ENCODE measurements at regions not wholly inside any gene's neighbourhood (a gene's known extent, or its start where the extent isn't known, plus 50 kb on each side); places are given as distances from the start of the nearest gene placed in this dataset.

DNA sequence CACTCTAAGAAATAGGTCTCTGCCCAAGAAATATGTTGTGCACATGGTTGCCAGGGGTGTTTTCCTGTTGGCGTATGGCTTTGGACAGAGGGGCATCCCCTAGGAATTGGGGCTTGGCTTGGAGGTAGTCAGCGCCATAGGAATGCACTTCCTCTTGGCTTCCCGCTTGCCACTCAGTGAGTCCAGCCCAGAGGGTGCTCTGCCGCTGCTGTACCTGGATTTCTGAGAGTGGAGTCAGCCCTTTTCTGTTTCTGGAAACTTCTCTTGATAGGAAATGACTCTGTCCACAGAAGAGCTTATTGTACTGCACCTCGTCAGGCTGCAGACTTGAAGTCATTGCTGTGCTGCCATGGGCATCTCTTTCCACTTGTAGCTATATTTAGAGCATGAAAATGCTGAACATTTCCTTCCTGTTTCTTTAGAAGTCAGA lies 116.7 kb upstream of the MGAT5 start:
- ATAC-seq (peak; percentile 48), FAIRE-seq (no peak), DNase-seq (ENCODE audit: low read depth, low spot score) (no peak)
- RAD21 ChIA-PET (ENCODE audit: unreplicated experiment): interaction anchor here (1.0 to 1.1 kb wide), 2 partner anchors 17 to 18 kb away, joined by 3 to 5 read pairs; no protein-coding TSS in a partner anchor
- in situ Hi-C loops (cut with MboI): no loop called here
- CTCF ChIA-PET: interaction anchor here (0.8 to 1.3 kb wide), 5 partner anchors 9 to 109 kb away, joined by 3 to 7 read pairs (median 3); no protein-coding TSS in a partner anchor
- POLR2A ChIA-PET: interaction anchor here (1.0 kb wide), 1 partner anchor 94 kb away, joined by 3 read pairs; no protein-coding TSS in a partner anchor
- no peaks in the 10 kb centered on the region for H3K27me3 ChIP-seq (replicated peaks in 1 of 2; ENCODE audit: control insufficient read depth in 2 of 2, insufficient read depth in 2 of 2, low read length in 1 of 2)
- no peak overlapping the region for H3K9ac ChIP-seq (ENCODE audit: control insufficient read depth, insufficient read depth, low read length)
- peak overlapping the region; percentile 54 for H3K27ac ChIP-seq (ENCODE audit: control insufficient read depth, insufficient read depth)
- peaks cover 8 to 16% of the 10 kb centered on the region in 2 experiments for H3K36me3 ChIP-seq (ENCODE audit: control insufficient read depth in 2 of 2, insufficient read depth in 2 of 2, low read length in 1 of 2)
- SMC1A ChIA-PET (ENCODE audit: uncharacterized antibody, unreplicated experiment): interaction anchor here (1.1 to 4.7 kb wide), 5 partner anchors 9 to 274 kb away, joined by 3 to 18 read pairs (median 4); no protein-coding TSS in a partner anchor
- H4K20me1 ChIP-seq (ENCODE audit: control insufficient read depth, insufficient read depth): peaks cover 6% of the 10 kb centered on the region; the same call in 1 of the 2 replicates
- no peaks in the 10 kb centered on the region for H3K9me3 ChIP-seq (replicated peaks; ENCODE audit: control insufficient read depth, insufficient read depth, low read length)
- H3K79me2 ChIP-seq (ENCODE audit: control insufficient read depth, insufficient read depth, low read length): peaks cover 87% of the 10 kb centered on the region
- no TSS peak for BruUV-seq (replicated peaks)
- H3K4me3 ChIP-seq: peak overlapping the region; percentile 14; the same call in 1 of the 2 replicates
- peak overlapping the region; percentile 80 for H3K4me2 ChIP-seq (ENCODE audit: control insufficient read depth, insufficient read depth)
- intact Hi-C loops (cut with micrococcal nuclease; ENCODE audit: unreplicated experiment): no loop called here
- 82% methylated on average over 5 of the region's 5 CpGs for WGBS (ENCODE audit: insufficient coverage, insufficient replicate concordance, low lambda C conversion rate, missing lambda C conversion rate)
- no peak for TF ChIP-seq SREBF1 (IDR thresholded peaks at IDR 0.05; ENCODE audit: low read length)
- no peak for TF ChIP-seq TBL1XR1 (IDR thresholded peaks at IDR 0.05; ENCODE audit: low read depth, low read length)
- no peak for TF ChIP-seq SMC3 (IDR thresholded peaks at IDR 0.05; ENCODE audit: borderline replicate concordance, low read length)
- TF ChIP-seq EED (IDR thresholded peaks at IDR 0.05; ENCODE audit: low read depth): 0 out of 2 replicates have a peak, but pooled peaks have one; percentile 22
- TF ChIP-seq SPI1 (IDR thresholded peaks at IDR 0.05; ENCODE audit: borderline replicate concordance, insufficient read depth, low read depth, low read length): peak; percentile 36; the same call in 1 of the 2 replicates
- peaks cover 20% of the 10 kb centered on the region for H3K4me1 ChIP-seq (ENCODE audit: control insufficient read depth, insufficient read depth, low read length)
- H2AFZ ChIP-seq (ENCODE audit: control insufficient read depth, low read depth, low read length): peak overlapping the region; percentile 39

DNA sequence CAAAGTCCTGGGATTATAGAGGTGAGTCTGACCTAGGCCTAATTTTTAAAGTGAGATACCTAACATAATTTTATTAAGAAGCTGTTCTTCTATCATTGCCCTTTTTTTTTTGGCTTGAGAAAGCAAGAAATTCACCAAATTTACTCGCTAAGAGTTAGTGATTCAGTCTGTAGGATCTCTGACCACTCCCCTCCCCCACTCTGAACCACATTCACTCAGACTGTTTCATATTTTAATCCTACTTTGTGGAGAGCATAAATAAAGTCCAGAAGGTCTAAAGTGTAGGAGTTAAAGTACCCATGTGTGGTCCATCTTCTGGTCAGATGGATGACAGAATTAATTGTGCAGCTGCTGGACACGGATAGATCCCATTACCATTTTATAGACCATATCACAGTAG lies 115.8 kb upstream of the MGAT5 start:
- peaks cover 6% of the 10 kb centered on the region; the same call in 1 of the 2 replicates for H4K20me1 ChIP-seq (ENCODE audit: control insufficient read depth, insufficient read depth)
- FAIRE-seq: no peak
- BruUV-seq (replicated peaks): no TSS peak
- H3K27ac ChIP-seq (ENCODE audit: control insufficient read depth, insufficient read depth): no peak overlapping the region
- no peak overlapping the region for H3K4me2 ChIP-seq (ENCODE audit: control insufficient read depth, insufficient read depth)
- no peak for DNase-seq (ENCODE audit: low read depth, low spot score)
- H3K9me3 ChIP-seq (replicated peaks; ENCODE audit: control insufficient read depth, insufficient read depth, low read length): no peaks in the 10 kb centered on the region
- no peaks in the 10 kb centered on the region for H3K27me3 ChIP-seq (replicated peaks in 1 of 2; ENCODE audit: control insufficient read depth in 2 of 2, insufficient read depth in 2 of 2, low read length in 1 of 2)
- 85% methylated on average over 2 of the region's 2 CpGs for WGBS (ENCODE audit: insufficient coverage, insufficient replicate concordance, low lambda C conversion rate, missing lambda C conversion rate)
- H3K9ac ChIP-seq (ENCODE audit: control insufficient read depth, insufficient read depth, low read length): no peak overlapping the region
- no peak for ATAC-seq
- peaks cover 20% of the 10 kb centered on the region for H3K4me1 ChIP-seq (ENCODE audit: control insufficient read depth, insufficient read depth, low read length)
- SMC1A ChIA-PET (ENCODE audit: uncharacterized antibody, unreplicated experiment): interaction anchor here (0.9 to 4.7 kb wide), 2 partner anchors 9 to 10 kb away, joined by 3 to 18 read pairs; no protein-coding TSS in a partner anchor
- no peak overlapping the region for H2AFZ ChIP-seq (ENCODE audit: control insufficient read depth, low read depth, low read length)
- intact Hi-C loops (cut with micrococcal nuclease; ENCODE audit: unreplicated experiment) (no loop called here), in situ Hi-C loops (cut with MboI) (no loop called here)
- peaks cover 8 to 16% of the 10 kb centered on the region in 2 experiments; a peak in 3 of 4 replicates for H3K36me3 ChIP-seq (ENCODE audit: control insufficient read depth in 2 of 2, insufficient read depth in 2 of 2, low read length in 1 of 2)
- CTCF ChIA-PET: interaction anchor here (1.1 to 1.2 kb wide), 3 partner anchors 10 to 273 kb away, joined by 3 to 4 read pairs (median 3); no protein-coding TSS in a partner anchor
- RAD21 ChIA-PET (ENCODE audit: unreplicated experiment): interaction anchor here (1.1 kb wide), 1 partner anchor 19 kb away, joined by 3 read pairs; no protein-coding TSS in a partner anchor
- peaks cover 89% of the 10 kb centered on the region for H3K79me2 ChIP-seq (ENCODE audit: control insufficient read depth, insufficient read depth, low read length)
- no peak overlapping the region for H3K4me3 ChIP-seq
- POLR2A ChIA-PET: interaction anchor here (0.7 kb wide), 1 partner anchor 11 kb away, joined by 3 read pairs; no protein-coding TSS in a partner anchor
- TF ChIP-seq CHD1 (IDR thresholded peaks at IDR 0.05; ENCODE audit: low read depth, low read length) (no peak), EED (IDR thresholded peaks at IDR 0.05; ENCODE audit: low read depth) (no peak), TAF1 (IDR thresholded peaks at IDR 0.05; ENCODE audit: borderline replicate concordance, low read depth, low read length) (no peak), MTA3 (IDR thresholded peaks at IDR 0.05; ENCODE audit: borderline replicate concordance, low read length) (no peak), NFXL1 (IDR thresholded peaks at IDR 0.05; ENCODE audit: borderline replicate concordance) (no peak), SIN3A (IDR thresholded peaks at IDR 0.05; ENCODE audit: low read depth, low read length) (no peak), RUNX3 (IDR thresholded peaks at IDR 0.05; ENCODE audit: low read length) (no peak), RFX5 (IDR thresholded peaks at IDR 0.05; ENCODE audit: low read depth, low read length) (no peak), ZNF24 (IDR thresholded peaks at IDR 0.05) (no peak), SMARCA5 (IDR thresholded peaks at IDR 0.05) (no peak)
- TF ChIP-seq, protein P1, sequence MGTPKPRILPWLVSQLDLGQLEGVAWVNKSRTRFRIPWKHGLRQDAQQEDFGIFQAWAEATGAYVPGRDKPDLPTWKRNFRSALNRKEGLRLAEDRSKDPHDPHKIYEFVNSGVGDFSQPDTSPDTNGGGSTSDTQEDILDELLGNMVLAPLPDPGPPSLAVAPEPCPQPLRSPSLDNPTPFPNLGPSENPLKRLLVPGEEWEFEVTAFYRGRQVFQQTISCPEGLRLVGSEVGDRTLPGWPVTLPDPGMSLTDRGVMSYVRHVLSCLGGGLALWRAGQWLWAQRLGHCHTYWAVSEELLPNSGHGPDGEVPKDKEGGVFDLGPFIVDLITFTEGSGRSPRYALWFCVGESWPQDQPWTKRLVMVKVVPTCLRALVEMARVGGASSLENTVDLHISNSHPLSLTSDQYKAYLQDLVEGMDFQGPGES (IDR thresholded peaks at IDR 0.05): no peak
- TF ChIP-seq, protein P2, sequence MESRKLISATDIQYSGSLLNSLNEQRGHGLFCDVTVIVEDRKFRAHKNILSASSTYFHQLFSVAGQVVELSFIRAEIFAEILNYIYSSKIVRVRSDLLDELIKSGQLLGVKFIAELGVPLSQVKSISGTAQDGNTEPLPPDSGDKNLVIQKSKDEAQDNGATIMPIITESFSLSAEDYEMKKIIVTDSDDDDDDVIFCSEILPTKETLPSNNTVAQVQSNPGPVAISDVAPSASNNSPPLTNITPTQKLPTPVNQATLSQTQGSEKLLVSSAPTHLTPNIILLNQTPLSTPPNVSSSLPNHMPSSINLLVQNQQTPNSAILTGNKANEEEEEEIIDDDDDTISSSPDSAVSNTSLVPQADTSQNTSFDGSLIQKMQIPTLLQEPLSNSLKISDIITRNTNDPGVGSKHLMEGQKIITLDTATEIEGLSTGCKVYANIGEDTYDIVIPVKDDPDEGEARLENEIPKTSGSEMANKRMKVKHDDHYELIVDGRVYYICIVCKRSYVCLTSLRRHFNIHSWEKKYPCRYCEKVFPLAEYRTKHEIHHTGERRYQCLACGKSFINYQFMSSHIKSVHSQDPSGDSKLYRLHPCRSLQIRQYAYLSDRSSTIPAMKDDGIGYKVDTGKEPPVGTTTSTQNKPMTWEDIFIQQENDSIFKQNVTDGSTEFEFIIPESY (IDR thresholded peaks at IDR 0.05): no peak

Data from GM12878 (cell line).